Transverse colon (tissue), 4 donors: ENCODE measurements at regions not wholly inside any gene's neighbourhood (a gene's known extent, or its start where the extent isn't known, plus 50 kb on each side); places are given as distances from the start of the nearest gene placed in this dataset.

Source experiments
- DNase-seq: peaks from one replicate; pipeline ENCODE4 v3.0.0-alpha.2; 2019
- H3K27ac ChIP-seq, 4 donors: fragments of 200-600 bp; sonication (generic); 2 replicates each; pipeline ENCODE4 v1.5.1; 2016 to 2018; ENCODE audit warnings: inconsistent platforms in 4 of 4
- H3K27me3 ChIP-seq: fragments of 200-600 bp; sonication (generic); 2 replicates; pipeline ENCODE4 v1.5.1; 2017; ENCODE audit warnings: inconsistent platforms
- H3K36me3 ChIP-seq, 4 donors: fragments of 200-600 bp; sonication (generic); 2 replicates each; pipeline ENCODE4 v1.5.1; 2017 to 2019; ENCODE audit warnings: inconsistent platforms in 4 of 4
- H3K4me1 ChIP-seq, 4 donors: fragments of 200-600 bp; sonication (generic); 2 replicates each; pipeline ENCODE4 v1.5.1; 2017 to 2020; ENCODE audit warnings: inconsistent platforms in 4 of 4
- H3K4me3 ChIP-seq, 4 donors: fragments of 200-600 bp; sonication (generic); 1 replicate in 1 of 4; 2 replicates in 3 of 4; pipeline versions ENCODE4 v1.5.1 to v1.6.1; 2017 to 2019; ENCODE audit warnings: inconsistent platforms in 4 of 4
- H3K9me3 ChIP-seq, 2 donors: fragments of 200-600 bp; sonication (generic); 2 replicates each; pipeline ENCODE4 v1.5.1; 2017 to 2019; ENCODE audit warnings: inconsistent platforms in 2 of 2
- EP300 ChIP-seq: sonication (generic); formaldehyde crosslinking; IDR thresholded peaks from one replicate; pipeline ENCODE4 v1.6.1; 2017; ENCODE audit warnings: antibody characterized with exemption, low read depth
- POLR2A ChIP-seq: fragments of 450-650 bp; IDR thresholded peaks from one replicate; pipeline ENCODE4 v1.6.1; 2016; ENCODE audit warnings: antibody characterized with exemption, mild to moderate bottlenecking, moderate library complexity
- POLR2AphosphoS5 ChIP-seq, 3 donors: sonication (generic); formaldehyde crosslinking; IDR thresholded peaks; one replicate each; pipeline ENCODE4 v1.6.1; 2016; ENCODE audit warnings: antibody characterized with exemption in 3 of 3
- whole genome bisulfite sequencing, 2 donors: methylation state at CpG; one replicate each; pipeline ENCODE4 v1.1.5; 2018; ENCODE audit warnings: low coverage in 1 of 2; 5-methylcytosine and 5-hydroxymethylcytosine counted together
- in situ Hi-C, 4 donors: fragments of 200-750 bp; cut with MboI; loops; one replicate each; pipeline versions ENCODE4 v1.15.0 to v1.15.1; 2017; ENCODE audit warnings: low sequenced_read_pairs in 3 of 4, low pct_ligation_motif_present in 1 of 4, low pct_unique_long_range_greater_than_20kb in 1 of 4
- intact Hi-C: fragments of 100-400 bp; cut with DNase I; formaldehyde crosslinking; loops from one replicate; pipeline ENCODE4 v1.15.1; 2023; ENCODE audit warnings: low total_unique reads
- TF ChIP-seq, protein P1 (sequence below), 5 experiments: fragments of 200-600 bp in 3 of 5; fragments of 450-650 bp in 2 of 5; sonication (generic) in 3 of 5; IDR thresholded peaks; 1 replicate in 2 of 5; 2 replicates in 3 of 5; pipeline ENCODE4 v1.5.1; 2016 to 2017; ENCODE audit warnings: antibody characterized with exemption in 5 of 5, inconsistent platforms in 3 of 5, mild to moderate bottlenecking in 2 of 5, moderate library complexity in 1 of 5

GRCh38 chr2:122273785-122274419 lies 518.5 kb downstream of the TSN start:
- in situ Hi-C loops (no loop called here), intact Hi-C loops (no loop called here)
- TF ChIP-seq POLR2A (no peak), EP300 (no peak), POLR2AphosphoS5 (IDR thresholded peaks at IDR 0.05) (no peak)
- TF ChIP-seq, protein P1, sequence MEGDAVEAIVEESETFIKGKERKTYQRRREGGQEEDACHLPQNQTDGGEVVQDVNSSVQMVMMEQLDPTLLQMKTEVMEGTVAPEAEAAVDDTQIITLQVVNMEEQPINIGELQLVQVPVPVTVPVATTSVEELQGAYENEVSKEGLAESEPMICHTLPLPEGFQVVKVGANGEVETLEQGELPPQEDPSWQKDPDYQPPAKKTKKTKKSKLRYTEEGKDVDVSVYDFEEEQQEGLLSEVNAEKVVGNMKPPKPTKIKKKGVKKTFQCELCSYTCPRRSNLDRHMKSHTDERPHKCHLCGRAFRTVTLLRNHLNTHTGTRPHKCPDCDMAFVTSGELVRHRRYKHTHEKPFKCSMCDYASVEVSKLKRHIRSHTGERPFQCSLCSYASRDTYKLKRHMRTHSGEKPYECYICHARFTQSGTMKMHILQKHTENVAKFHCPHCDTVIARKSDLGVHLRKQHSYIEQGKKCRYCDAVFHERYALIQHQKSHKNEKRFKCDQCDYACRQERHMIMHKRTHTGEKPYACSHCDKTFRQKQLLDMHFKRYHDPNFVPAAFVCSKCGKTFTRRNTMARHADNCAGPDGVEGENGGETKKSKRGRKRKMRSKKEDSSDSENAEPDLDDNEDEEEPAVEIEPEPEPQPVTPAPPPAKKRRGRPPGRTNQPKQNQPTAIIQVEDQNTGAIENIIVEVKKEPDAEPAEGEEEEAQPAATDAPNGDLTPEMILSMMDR (IDR thresholded peaks at IDR 0.05): no peak
- Histone ChIP-seq H3K9me3 (no peaks in the 10 kb centered on the region), H3K4me1 (no peaks in the 10 kb centered on the region), H3K27ac (no peak overlapping the region), H3K36me3 (no peaks in the 10 kb centered on the region), H3K27me3 (no peaks in the 10 kb centered on the region), H3K4me3 (no peak overlapping the region)
- 85 to 89% methylated on average over 13 of the region's 13 CpGs for WGBS, 2 donors
- DNase-seq: no peak

GRCh38 chr2:122277956-122278355 lies 522.5 kb downstream of the TSN start:
- in situ Hi-C loops: no loop called here
- WGBS, 2 donors: 34 to 53% methylated on average over 2 to 3 of the region's 3 CpGs
- no peak overlapping the region for H3K27ac ChIP-seq

GRCh38 chr2:122300758-122301157 lies 545.3 kb downstream of the TSN start:
- Histone ChIP-seq H3K4me3 (no peak overlapping the region), H3K4me1 (no peaks in the 10 kb centered on the region), H3K27me3 (no peaks in the 10 kb centered on the region), H3K9me3 (peaks cover 0 to 4% of the 10 kb centered on the region in 2 donors), H3K27ac (no peak overlapping the region), H3K36me3 (no peaks in the 10 kb centered on the region)
- intact Hi-C loops: no loop called here
- in situ Hi-C loops: no loop called here
- no peak for TF ChIP-seq EP300
- TF ChIP-seq, protein P1 (IDR thresholded peaks at IDR 0.05): no peak
- no peak for TF ChIP-seq POLR2AphosphoS5 (IDR thresholded peaks at IDR 0.05)
- no peak for TF ChIP-seq POLR2A
- 89 to 100% methylated on average over 1 to 3 of the region's 3 CpGs for WGBS, 2 donors
- DNase-seq: no peak

More at GRCh38 chr2:122277956-122278355, 522.5 kb downstream of the TSN start:
- no peaks in the 10 kb centered on the region for H3K36me3 ChIP-seq
- no peak for DNase-seq
- H3K27me3 ChIP-seq: no peaks in the 10 kb centered on the region
- no peak overlapping the region for H3K4me3 ChIP-seq
- TF ChIP-seq, protein P1 (IDR thresholded peaks at IDR 0.05): no peak
- TF ChIP-seq POLR2AphosphoS5 (IDR thresholded peaks at IDR 0.05): no peak
- TF ChIP-seq EP300: no peak
- TF ChIP-seq POLR2A: no peak
- H3K9me3 ChIP-seq: no peaks in the 10 kb centered on the region
- intact Hi-C loops: no loop called here
- no peaks in the 10 kb centered on the region for H3K4me1 ChIP-seq

DNA sequence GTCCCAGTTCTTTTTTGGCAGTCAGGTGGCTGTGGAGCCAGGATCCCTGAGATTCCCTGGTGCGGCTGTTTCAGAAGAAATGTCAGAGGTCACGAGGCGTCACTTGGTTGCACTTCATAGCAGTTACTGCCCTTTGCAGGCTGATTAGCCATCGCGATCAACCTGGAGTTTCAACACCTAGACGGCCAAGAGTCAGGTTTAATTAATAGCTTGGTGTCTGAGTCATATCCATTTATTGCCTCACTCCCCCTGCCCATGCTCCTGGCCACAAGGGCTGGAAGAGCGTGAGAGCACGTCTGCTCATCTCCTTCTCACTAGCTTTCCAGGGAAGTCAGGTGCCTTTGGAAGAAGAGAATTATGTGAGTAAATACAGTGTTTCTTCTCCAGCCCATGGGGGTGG lies 552.3 kb downstream of the TSN start:
- TF ChIP-seq, protein P1 (IDR thresholded peaks at IDR 0.05): no peak
- TF ChIP-seq POLR2AphosphoS5 (IDR thresholded peaks at IDR 0.05): no peak
- no peak for DNase-seq
- no peaks in the 10 kb centered on the region for H3K9me3 ChIP-seq

More for the DNA sequence above, 552.3 kb downstream of the TSN start:
- Histone ChIP-seq H3K4me3 (no peak overlapping the region), H3K36me3 (no peaks in the 10 kb centered on the region), H3K27ac (no peak overlapping the region), H3K27me3 (no peaks in the 10 kb centered on the region), H3K4me1 (no peaks in the 10 kb centered on the region)
- intact Hi-C loops: no loop called here
- 66 to 97% methylated on average over 5 to 8 of the region's 8 CpGs for WGBS, 2 donors
- in situ Hi-C loops: no loop called here
